ENCODE measurements at regions not wholly inside any gene's neighbourhood (a gene's known extent, or its start where the extent isn't known, plus 50 kb on each side); places are given as distances from the start of the nearest gene placed in this dataset.
"Not testable (repeated sequence)": the region's sequence is repeated elsewhere in the genome, so short reads cannot be mapped to it uniquely, and the experiment has no call there.

- H2AFZ ChIP-seq (ENCODE audit: low read length, unreplicated experiment); H3K79me2 ChIP-seq (ENCODE audit: control insufficient read depth, insufficient read depth, low read length, unreplicated experiment); H3K36me3 ChIP-seq (ENCODE audit: insufficient read depth, low read length); H3K4me1 ChIP-seq (ENCODE audit: control insufficient read depth, insufficient read depth, low read length, unreplicated experiment); H3K4me3 ChIP-seq (ENCODE audit: low read depth, low read length); H3K27ac ChIP-seq (ENCODE audit: low read depth, low read length); H3K27me3 ChIP-seq (ENCODE audit: insufficient read depth, low read length): not testable (repeated sequence)
Measured at GRCh38 chr6:115521747-115522146, 538.9 kb downstream of the FRK start.

GRCh38 chr6:115514656-115515055 is 546.0 kb downstream of the FRK start:
- Histone ChIP-seq H3K36me3 (ENCODE audit: insufficient read depth, low read length) (no peaks in the 10 kb centered on the region), H3K27ac (ENCODE audit: low read depth, low read length) (no peak overlapping the region), H3K27me3 (ENCODE audit: insufficient read depth, low read length) (no peaks in the 10 kb centered on the region), H2AFZ (ENCODE audit: low read length, unreplicated experiment) (no peak overlapping the region), H3K79me2 (ENCODE audit: control insufficient read depth, insufficient read depth, low read length, unreplicated experiment) (no peaks in the 10 kb centered on the region), H3K4me1 (ENCODE audit: control insufficient read depth, insufficient read depth, low read length, unreplicated experiment) (no peaks in the 10 kb centered on the region), H3K4me3 (ENCODE audit: low read depth, low read length) (no peak overlapping the region)

- H3K27ac ChIP-seq (ENCODE audit: low read depth, low read length) = no peak overlapping the region
- H2AFZ ChIP-seq (ENCODE audit: low read length, unreplicated experiment) = no peak overlapping the region
- H3K79me2 ChIP-seq (ENCODE audit: control insufficient read depth, insufficient read depth, low read length, unreplicated experiment) = no peaks in the 10 kb centered on the region
- H3K36me3 ChIP-seq (ENCODE audit: insufficient read depth, low read length) = no peaks in the 10 kb centered on the region
- no peaks in the 10 kb centered on the region for H3K4me1 ChIP-seq (ENCODE audit: control insufficient read depth, insufficient read depth, low read length, unreplicated experiment)
- no peak overlapping the region for H3K4me3 ChIP-seq (ENCODE audit: low read depth, low read length)
- H3K27me3 ChIP-seq (ENCODE audit: insufficient read depth, low read length) = no peaks in the 10 kb centered on the region
Measured at GRCh38 chr6:115512923-115513322, 547.8 kb downstream of the FRK start.

- Histone ChIP-seq H3K27ac (ENCODE audit: low read depth, low read length) (no peak overlapping the region), H3K4me1 (ENCODE audit: control insufficient read depth, insufficient read depth, low read length, unreplicated experiment) (no peaks in the 10 kb centered on the region), H3K79me2 (ENCODE audit: control insufficient read depth, insufficient read depth, low read length, unreplicated experiment) (no peaks in the 10 kb centered on the region), H2AFZ (ENCODE audit: low read length, unreplicated experiment) (no peak overlapping the region), H3K36me3 (ENCODE audit: insufficient read depth, low read length) (no peaks in the 10 kb centered on the region), H3K4me3 (ENCODE audit: low read depth, low read length) (no peak overlapping the region), H3K27me3 (ENCODE audit: insufficient read depth, low read length) (no peaks in the 10 kb centered on the region)
Measured at GRCh38 chr6:115511771-115512170, 548.9 kb downstream of the FRK start.

GRCh38 chr6:115502432-115502831 is 558.3 kb downstream of the FRK start:
- not testable (repeated sequence) for H3K36me3 ChIP-seq (ENCODE audit: insufficient read depth, low read length); H3K27me3 ChIP-seq (ENCODE audit: insufficient read depth, low read length); H3K4me3 ChIP-seq (ENCODE audit: low read depth, low read length); H2AFZ ChIP-seq (ENCODE audit: low read length, unreplicated experiment); H3K4me1 ChIP-seq (ENCODE audit: control insufficient read depth, insufficient read depth, low read length, unreplicated experiment); H3K27ac ChIP-seq (ENCODE audit: low read depth, low read length); H3K79me2 ChIP-seq (ENCODE audit: control insufficient read depth, insufficient read depth, low read length, unreplicated experiment)

GRCh38 chr6:115495184-115495583 is 565.5 kb downstream of the FRK start:
- no peak overlapping the region for H3K4me3 ChIP-seq (ENCODE audit: low read depth, low read length)
- H3K4me1 ChIP-seq (ENCODE audit: control insufficient read depth, insufficient read depth, low read length, unreplicated experiment) = no peaks in the 10 kb centered on the region
- H3K27me3 ChIP-seq (ENCODE audit: insufficient read depth, low read length) = no peaks in the 10 kb centered on the region
- H3K27ac ChIP-seq (ENCODE audit: low read depth, low read length) = no peak overlapping the region
- H3K36me3 ChIP-seq (ENCODE audit: insufficient read depth, low read length) = no peaks in the 10 kb centered on the region
- H3K79me2 ChIP-seq (ENCODE audit: control insufficient read depth, insufficient read depth, low read length, unreplicated experiment) = no peaks in the 10 kb centered on the region
- no peak overlapping the region for H2AFZ ChIP-seq (ENCODE audit: low read length, unreplicated experiment)

- H3K27ac ChIP-seq (ENCODE audit: low read depth, low read length) = no peak overlapping the region
- no peak overlapping the region for H3K4me3 ChIP-seq (ENCODE audit: low read depth, low read length)
- H2AFZ ChIP-seq (ENCODE audit: low read length, unreplicated experiment) = no peak overlapping the region
- H3K36me3 ChIP-seq (ENCODE audit: insufficient read depth, low read length) = no peaks in the 10 kb centered on the region
- no peaks in the 10 kb centered on the region for H3K79me2 ChIP-seq (ENCODE audit: control insufficient read depth, insufficient read depth, low read length, unreplicated experiment)
- H3K27me3 ChIP-seq (ENCODE audit: insufficient read depth, low read length) = no peaks in the 10 kb centered on the region
- H3K4me1 ChIP-seq (ENCODE audit: control insufficient read depth, insufficient read depth, low read length, unreplicated experiment) = no peaks in the 10 kb centered on the region
Measured at GRCh38 chr6:115487331-115487730, 573.4 kb downstream of the FRK start.

- Histone ChIP-seq H2AFZ (ENCODE audit: low read length, unreplicated experiment) (no peak overlapping the region), H3K79me2 (ENCODE audit: control insufficient read depth, insufficient read depth, low read length, unreplicated experiment) (no peaks in the 10 kb centered on the region), H3K36me3 (ENCODE audit: insufficient read depth, low read length) (no peaks in the 10 kb centered on the region), H3K27ac (ENCODE audit: low read depth, low read length) (no peak overlapping the region), H3K4me1 (ENCODE audit: control insufficient read depth, insufficient read depth, low read length, unreplicated experiment) (no peaks in the 10 kb centered on the region), H3K4me3 (ENCODE audit: low read depth, low read length) (no peak overlapping the region), H3K27me3 (ENCODE audit: insufficient read depth, low read length) (no peaks in the 10 kb centered on the region)
Measured at GRCh38 chr6:115485400-115485799, 575.3 kb downstream of the FRK start.

- H3K79me2 ChIP-seq (ENCODE audit: control insufficient read depth, insufficient read depth, low read length, unreplicated experiment); H3K27me3 ChIP-seq (ENCODE audit: insufficient read depth, low read length); H3K27ac ChIP-seq (ENCODE audit: low read depth, low read length); H3K36me3 ChIP-seq (ENCODE audit: insufficient read depth, low read length); H3K4me3 ChIP-seq (ENCODE audit: low read depth, low read length); H3K4me1 ChIP-seq (ENCODE audit: control insufficient read depth, insufficient read depth, low read length, unreplicated experiment); H2AFZ ChIP-seq (ENCODE audit: low read length, unreplicated experiment): not testable (repeated sequence)
Measured at GRCh38 chr6:115480543-115480942, 580.1 kb downstream of the FRK start.

GRCh38 chr6:115474443-115475041 is 586.1 kb downstream of the FRK start:
- H3K4me3 ChIP-seq (ENCODE audit: low read depth, low read length) = no peak overlapping the region
- H2AFZ ChIP-seq (ENCODE audit: low read length, unreplicated experiment) = no peak overlapping the region
- no peak overlapping the region for H3K27ac ChIP-seq (ENCODE audit: low read depth, low read length)
- H3K4me1 ChIP-seq (ENCODE audit: control insufficient read depth, insufficient read depth, low read length, unreplicated experiment) = no peaks in the 10 kb centered on the region
- no peaks in the 10 kb centered on the region for H3K36me3 ChIP-seq (ENCODE audit: insufficient read depth, low read length)
- no peaks in the 10 kb centered on the region for H3K27me3 ChIP-seq (ENCODE audit: insufficient read depth, low read length)
- H3K79me2 ChIP-seq (ENCODE audit: control insufficient read depth, insufficient read depth, low read length, unreplicated experiment) = no peaks in the 10 kb centered on the region

GRCh38 chr6:115468272-115469005 is 592.3 kb downstream of the FRK start:
- Histone ChIP-seq H3K4me1 (ENCODE audit: control insufficient read depth, insufficient read depth, low read length, unreplicated experiment) (no peaks in the 10 kb centered on the region), H2AFZ (ENCODE audit: low read length, unreplicated experiment) (no peak overlapping the region), H3K27me3 (ENCODE audit: insufficient read depth, low read length) (no peaks in the 10 kb centered on the region), H3K79me2 (ENCODE audit: control insufficient read depth, insufficient read depth, low read length, unreplicated experiment) (no peaks in the 10 kb centered on the region), H3K27ac (ENCODE audit: low read depth, low read length) (no peak overlapping the region), H3K36me3 (ENCODE audit: insufficient read depth, low read length) (no peaks in the 10 kb centered on the region), H3K4me3 (ENCODE audit: low read depth, low read length) (no peak overlapping the region)

Data from ACC112 (cell line).